ENCODE measurements at regions not wholly inside any gene's neighbourhood (a gene's known extent, or its start where the extent isn't known, plus 50 kb on each side); places are given as distances from the start of the nearest gene placed in this dataset.

DNA sequence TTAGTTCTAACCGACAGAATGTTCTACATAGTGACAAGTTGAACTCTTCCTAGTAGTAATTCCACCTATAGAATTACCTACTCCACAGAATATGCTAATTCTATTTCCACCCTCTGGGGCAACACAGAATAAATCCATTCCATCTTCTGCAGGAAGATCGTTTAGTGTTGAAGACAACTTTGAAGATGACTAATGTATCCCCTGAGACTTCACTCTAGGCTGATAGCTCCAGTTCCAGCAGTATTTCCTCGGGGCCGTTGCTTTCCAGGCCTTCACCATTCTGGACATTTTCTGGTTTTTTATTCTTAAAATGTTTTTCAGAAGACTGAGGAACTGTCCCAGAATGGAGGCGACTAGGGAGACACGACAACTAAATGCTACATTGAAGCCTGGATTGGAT is 61.0 kb upstream of the CSF1 start:
- TF ChIP-seq, protein P1, sequence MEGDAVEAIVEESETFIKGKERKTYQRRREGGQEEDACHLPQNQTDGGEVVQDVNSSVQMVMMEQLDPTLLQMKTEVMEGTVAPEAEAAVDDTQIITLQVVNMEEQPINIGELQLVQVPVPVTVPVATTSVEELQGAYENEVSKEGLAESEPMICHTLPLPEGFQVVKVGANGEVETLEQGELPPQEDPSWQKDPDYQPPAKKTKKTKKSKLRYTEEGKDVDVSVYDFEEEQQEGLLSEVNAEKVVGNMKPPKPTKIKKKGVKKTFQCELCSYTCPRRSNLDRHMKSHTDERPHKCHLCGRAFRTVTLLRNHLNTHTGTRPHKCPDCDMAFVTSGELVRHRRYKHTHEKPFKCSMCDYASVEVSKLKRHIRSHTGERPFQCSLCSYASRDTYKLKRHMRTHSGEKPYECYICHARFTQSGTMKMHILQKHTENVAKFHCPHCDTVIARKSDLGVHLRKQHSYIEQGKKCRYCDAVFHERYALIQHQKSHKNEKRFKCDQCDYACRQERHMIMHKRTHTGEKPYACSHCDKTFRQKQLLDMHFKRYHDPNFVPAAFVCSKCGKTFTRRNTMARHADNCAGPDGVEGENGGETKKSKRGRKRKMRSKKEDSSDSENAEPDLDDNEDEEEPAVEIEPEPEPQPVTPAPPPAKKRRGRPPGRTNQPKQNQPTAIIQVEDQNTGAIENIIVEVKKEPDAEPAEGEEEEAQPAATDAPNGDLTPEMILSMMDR (IDR thresholded peaks at IDR 0.05): no peak
- TF ChIP-seq POLR2A (IDR thresholded peaks at IDR 0.05): no peak

Measured in adrenal gland (tissue), 5 donors.